ENCODE measurements at regions not wholly inside any gene's neighbourhood (a gene's known extent, or its start where the extent isn't known, plus 50 kb on each side); places are given as distances from the start of the nearest gene placed in this dataset.

DNA sequence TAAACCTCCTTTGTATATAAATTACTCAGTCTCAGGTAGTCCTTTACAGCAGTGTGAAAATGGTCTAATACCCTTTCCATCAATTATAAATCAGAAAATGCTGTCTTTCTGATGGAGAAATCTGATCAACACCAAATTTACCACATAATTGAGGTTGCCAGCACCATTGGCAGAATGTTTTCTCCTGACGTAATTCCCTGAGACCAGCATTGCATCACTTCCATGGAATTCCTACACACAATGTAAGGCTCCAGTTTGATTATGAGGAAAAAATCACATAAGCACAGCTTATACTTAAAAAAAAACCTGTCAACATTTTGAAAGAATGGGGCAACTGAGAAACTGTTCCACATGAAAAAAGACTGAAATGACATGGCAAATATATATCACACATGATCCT is 618.7 kb upstream of the CDH6 start:
- Histone ChIP-seq H3K27ac (ENCODE audit: low read length) (no peak overlapping the region), H3K9me3 (ENCODE audit: insufficient read depth, low read length) (no peaks in the 10 kb centered on the region), H3K27me3 (ENCODE audit: low read depth, low read length) (no peaks in the 10 kb centered on the region), H2AFZ (ENCODE audit: low read depth, low read length) (no peak overlapping the region), H3K4me3 (ENCODE audit: low read length) (no peak overlapping the region), H4K20me1 (ENCODE audit: insufficient read depth, low read length) (no peaks in the 10 kb centered on the region), H3K4me1 (ENCODE audit: low read length) (no peaks in the 10 kb centered on the region), H3K9ac (ENCODE audit: low read length) (no peak overlapping the region), H3K4me2 (ENCODE audit: low read length) (no peak overlapping the region), H3K79me2 (ENCODE audit: low read length) (no peaks in the 10 kb centered on the region), H3K36me3 (replicated peaks; ENCODE audit: low read depth, low read length) (no peaks in the 10 kb centered on the region)
- TF ChIP-seq, protein P1, sequence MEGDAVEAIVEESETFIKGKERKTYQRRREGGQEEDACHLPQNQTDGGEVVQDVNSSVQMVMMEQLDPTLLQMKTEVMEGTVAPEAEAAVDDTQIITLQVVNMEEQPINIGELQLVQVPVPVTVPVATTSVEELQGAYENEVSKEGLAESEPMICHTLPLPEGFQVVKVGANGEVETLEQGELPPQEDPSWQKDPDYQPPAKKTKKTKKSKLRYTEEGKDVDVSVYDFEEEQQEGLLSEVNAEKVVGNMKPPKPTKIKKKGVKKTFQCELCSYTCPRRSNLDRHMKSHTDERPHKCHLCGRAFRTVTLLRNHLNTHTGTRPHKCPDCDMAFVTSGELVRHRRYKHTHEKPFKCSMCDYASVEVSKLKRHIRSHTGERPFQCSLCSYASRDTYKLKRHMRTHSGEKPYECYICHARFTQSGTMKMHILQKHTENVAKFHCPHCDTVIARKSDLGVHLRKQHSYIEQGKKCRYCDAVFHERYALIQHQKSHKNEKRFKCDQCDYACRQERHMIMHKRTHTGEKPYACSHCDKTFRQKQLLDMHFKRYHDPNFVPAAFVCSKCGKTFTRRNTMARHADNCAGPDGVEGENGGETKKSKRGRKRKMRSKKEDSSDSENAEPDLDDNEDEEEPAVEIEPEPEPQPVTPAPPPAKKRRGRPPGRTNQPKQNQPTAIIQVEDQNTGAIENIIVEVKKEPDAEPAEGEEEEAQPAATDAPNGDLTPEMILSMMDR (IDR thresholded peaks at IDR 0.05; ENCODE audit: low read depth, low read length): no peak
- no peak for TF ChIP-seq EZH2phosphoT487 (IDR thresholded peaks at IDR 0.05; ENCODE audit: low read depth)

DNA sequence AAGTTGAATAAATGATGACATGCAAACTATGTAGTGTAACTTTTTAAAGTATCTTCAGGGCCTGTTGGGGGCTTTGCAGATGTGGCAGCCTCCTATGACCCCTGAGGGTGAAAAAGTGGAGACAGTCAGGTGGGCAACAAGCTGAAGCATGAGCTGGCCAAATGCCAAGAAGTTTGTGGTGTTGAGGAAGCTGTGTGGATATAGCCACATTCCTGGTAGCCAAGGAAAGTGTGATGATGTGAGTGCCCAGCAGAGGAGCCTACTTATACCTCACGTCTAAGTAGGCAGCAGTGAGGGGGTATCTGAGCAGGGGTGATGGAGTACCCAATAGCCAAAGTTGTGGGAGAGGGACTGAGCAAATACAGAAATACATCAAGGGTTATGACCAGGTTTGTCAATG is 621.2 kb upstream of the CDH6 start:
- TF ChIP-seq, protein P1 (IDR thresholded peaks at IDR 0.05; ENCODE audit: low read depth, low read length): no peak
- no peak for TF ChIP-seq EZH2phosphoT487 (IDR thresholded peaks at IDR 0.05; ENCODE audit: low read depth)
- no peak overlapping the region for H3K27ac ChIP-seq (ENCODE audit: low read length)
- no peaks in the 10 kb centered on the region for H3K79me2 ChIP-seq (ENCODE audit: low read length)
- H3K9ac ChIP-seq (ENCODE audit: low read length): no peak overlapping the region
- no peaks in the 10 kb centered on the region for H4K20me1 ChIP-seq (ENCODE audit: insufficient read depth, low read length)
- H2AFZ ChIP-seq (ENCODE audit: low read depth, low read length): no peak overlapping the region
- H3K4me2 ChIP-seq (ENCODE audit: low read length): no peak overlapping the region
- no peaks in the 10 kb centered on the region for H3K36me3 ChIP-seq (replicated peaks; ENCODE audit: low read depth, low read length)
- H3K4me1 ChIP-seq (ENCODE audit: low read length): no peaks in the 10 kb centered on the region
- H3K9me3 ChIP-seq (ENCODE audit: insufficient read depth, low read length): no peaks in the 10 kb centered on the region
- H3K27me3 ChIP-seq (ENCODE audit: low read depth, low read length): no peaks in the 10 kb centered on the region
- no peak overlapping the region for H3K4me3 ChIP-seq (ENCODE audit: low read length)

DNA sequence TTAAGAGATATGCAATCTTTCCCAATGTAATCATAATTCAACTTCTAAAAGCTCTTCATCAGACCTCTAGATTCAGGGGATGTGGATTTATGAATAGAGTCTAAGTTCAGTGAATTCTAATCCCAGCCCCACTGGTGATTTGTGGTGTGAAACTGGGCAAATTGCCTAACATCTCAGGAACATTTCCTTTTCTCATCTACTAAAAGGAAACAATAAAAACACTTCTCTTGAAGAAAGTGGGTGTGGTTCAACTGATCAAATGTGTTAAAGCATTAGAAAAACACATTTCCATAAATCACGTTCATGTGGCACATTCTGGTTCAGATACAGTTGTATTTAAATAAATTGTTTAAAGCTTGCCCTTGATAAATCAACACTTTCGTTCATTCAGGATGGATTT is 631.7 kb upstream of the CDH6 start:
- Histone ChIP-seq H3K4me3 (ENCODE audit: low read length) (no peak overlapping the region), H3K9ac (ENCODE audit: low read length) (no peak overlapping the region), H4K20me1 (ENCODE audit: insufficient read depth, low read length) (no peaks in the 10 kb centered on the region), H3K27me3 (ENCODE audit: low read depth, low read length) (no peaks in the 10 kb centered on the region), H2AFZ (ENCODE audit: low read depth, low read length) (no peak overlapping the region), H3K36me3 (replicated peaks; ENCODE audit: low read depth, low read length) (no peaks in the 10 kb centered on the region), H3K4me2 (ENCODE audit: low read length) (no peak overlapping the region), H3K9me3 (ENCODE audit: insufficient read depth, low read length) (no peaks in the 10 kb centered on the region), H3K4me1 (ENCODE audit: low read length) (no peaks in the 10 kb centered on the region), H3K27ac (ENCODE audit: low read length) (no peak overlapping the region), H3K79me2 (ENCODE audit: low read length) (no peaks in the 10 kb centered on the region)
- no peak for TF ChIP-seq EZH2phosphoT487 (IDR thresholded peaks at IDR 0.05; ENCODE audit: low read depth)
- TF ChIP-seq, protein P1 (IDR thresholded peaks at IDR 0.05; ENCODE audit: low read depth, low read length): no peak

DNA sequence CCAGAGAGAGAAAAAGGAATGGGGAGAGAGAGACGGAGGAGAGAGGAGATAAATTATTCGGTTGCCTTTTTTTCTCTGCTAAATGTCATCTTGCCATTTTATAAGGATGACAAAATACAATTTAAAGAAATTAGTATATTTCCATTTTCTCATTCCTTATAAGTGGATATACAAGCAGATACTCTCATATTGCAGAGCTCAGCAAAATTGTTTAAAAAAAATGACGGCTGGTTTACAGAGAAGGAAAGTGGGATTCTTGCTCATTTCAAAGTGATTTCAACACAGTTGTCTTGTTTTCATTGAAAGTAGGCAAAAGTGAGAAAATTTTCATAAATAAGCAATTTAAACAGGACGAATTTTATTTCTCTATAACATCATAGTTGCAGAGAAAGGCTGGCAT is 641.9 kb upstream of the CDH6 start:
- Histone ChIP-seq H3K27me3 (ENCODE audit: low read depth, low read length) (no peaks in the 10 kb centered on the region), H3K27ac (ENCODE audit: low read length) (no peak overlapping the region), H3K4me1 (ENCODE audit: low read length) (no peaks in the 10 kb centered on the region), H3K9ac (ENCODE audit: low read length) (no peak overlapping the region), H3K79me2 (ENCODE audit: low read length) (no peaks in the 10 kb centered on the region), H3K9me3 (ENCODE audit: insufficient read depth, low read length) (no peaks in the 10 kb centered on the region), H3K36me3 (replicated peaks; ENCODE audit: low read depth, low read length) (no peaks in the 10 kb centered on the region), H4K20me1 (ENCODE audit: insufficient read depth, low read length) (no peaks in the 10 kb centered on the region), H2AFZ (ENCODE audit: low read depth, low read length) (no peak overlapping the region), H3K4me2 (ENCODE audit: low read length) (no peak overlapping the region), H3K4me3 (ENCODE audit: low read length) (no peak overlapping the region)
- TF ChIP-seq, protein P1 (IDR thresholded peaks at IDR 0.05; ENCODE audit: low read depth, low read length): no peak
- TF ChIP-seq EZH2phosphoT487 (IDR thresholded peaks at IDR 0.05; ENCODE audit: low read depth): no peak

Data from OCI-LY3 (cell line).